Urothelium cell line (cell line): ENCODE measurements at regions not wholly inside any gene's neighbourhood (a gene's known extent, or its start where the extent isn't known, plus 50 kb on each side); places are given as distances from the start of the nearest gene placed in this dataset.

Experiments used
- DNase-seq: peaks from one replicate; pipeline ENCODE4 v3.0.0; 2011; ENCODE audit warnings: low spot score, mixed read lengths
- FAIRE-seq: peaks from 2 replicates; lab custom pipeline; 2011; peaks lifted over from hg19 to GRCh38; lab: Jason Lieb, UNC

DNA sequence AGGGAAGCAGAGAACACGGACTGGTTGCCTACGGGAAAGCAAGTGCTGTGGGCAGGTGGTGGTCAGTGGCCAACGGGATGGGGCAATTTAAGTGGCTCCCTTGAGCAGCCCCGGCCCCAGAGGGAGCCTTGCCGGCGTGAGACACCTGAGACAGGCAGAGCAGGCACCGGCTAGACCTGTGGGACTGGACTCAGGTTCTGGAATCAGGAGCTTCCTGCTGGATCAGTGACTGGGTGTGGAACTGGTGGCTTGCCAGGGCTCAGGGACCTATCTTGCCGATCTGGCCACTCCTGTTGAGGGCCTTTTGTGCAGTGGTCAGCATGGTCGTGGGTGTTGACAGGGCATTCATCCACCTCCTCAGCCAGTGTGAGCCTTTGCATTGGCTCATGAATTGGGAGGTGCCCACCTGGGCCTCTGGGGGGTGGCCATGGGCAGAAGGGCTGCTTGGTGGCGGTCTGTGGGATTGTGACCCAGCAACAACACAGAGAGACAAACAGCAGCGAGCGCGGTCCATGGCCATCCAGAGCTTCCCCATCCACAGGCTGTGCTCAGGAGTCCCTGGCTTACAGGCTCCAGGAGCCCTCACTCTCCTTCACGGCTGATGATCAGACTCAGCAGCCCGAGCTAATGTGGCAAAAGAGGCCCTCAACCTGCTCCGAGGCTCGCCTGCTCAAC lies 85.4 kb upstream of the ZNF516 start:
- DNase-seq (no peak), FAIRE-seq (no peak)

DNA sequence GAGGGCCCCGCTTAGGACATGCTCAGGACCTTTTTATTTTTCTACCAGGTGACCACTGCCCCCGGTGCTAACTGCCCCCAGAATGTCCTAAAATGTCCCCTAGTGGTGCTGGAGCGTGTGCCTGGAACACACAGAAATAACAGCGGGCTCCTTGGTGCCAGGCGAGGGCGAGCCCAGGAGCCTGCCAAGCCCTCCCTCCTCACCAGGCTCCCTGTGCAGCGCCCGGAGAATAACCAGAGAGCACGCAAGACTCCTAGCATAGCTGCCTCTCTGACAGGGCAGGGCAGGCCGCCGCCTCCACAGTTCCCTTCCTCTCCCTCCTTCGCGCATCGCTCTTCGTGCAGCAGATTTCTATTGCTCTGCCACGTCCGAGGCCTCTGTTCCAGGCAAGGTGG lies 84.3 kb upstream of the ZNF516 start:
- no peak for FAIRE-seq
- DNase-seq, result no peak

DNA sequence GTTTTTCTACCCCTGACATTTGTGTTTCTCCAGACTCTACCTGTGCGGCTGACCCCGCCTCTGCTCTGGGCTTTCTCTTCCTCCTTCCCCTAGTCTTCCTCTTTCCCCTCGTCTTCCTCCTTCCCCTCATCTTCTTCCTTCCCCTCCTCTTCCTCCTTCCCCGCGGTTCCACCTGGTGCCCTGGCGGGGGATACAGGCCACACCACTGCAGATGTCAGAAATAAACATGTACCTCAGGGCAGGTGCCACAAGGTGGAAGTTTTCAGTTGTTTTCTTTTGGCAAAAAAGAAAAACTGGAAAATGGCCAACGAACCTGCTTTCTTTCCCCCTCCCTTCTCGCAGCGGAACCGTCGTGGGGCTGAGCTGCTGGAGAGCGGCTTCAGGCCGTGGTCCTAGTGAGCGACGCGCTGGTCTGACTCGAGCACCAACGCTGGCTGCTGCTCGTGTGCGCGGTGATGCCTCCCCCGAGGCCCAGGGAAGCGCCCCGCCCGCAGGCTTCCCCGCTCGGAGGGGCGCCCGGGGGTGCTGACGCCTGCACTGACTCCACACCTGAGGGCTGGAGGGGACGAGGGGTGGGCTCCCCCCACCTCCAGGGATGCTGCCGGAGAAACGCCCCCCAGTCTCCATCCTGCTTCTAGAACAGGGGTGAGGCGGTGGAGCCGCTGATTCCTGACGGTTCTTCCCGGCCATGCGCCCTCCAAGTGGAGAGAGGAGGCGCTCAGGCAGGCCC lies 83.7 kb upstream of the ZNF516 start:
- FAIRE-seq (no peak), DNase-seq (no peak)

DNA sequence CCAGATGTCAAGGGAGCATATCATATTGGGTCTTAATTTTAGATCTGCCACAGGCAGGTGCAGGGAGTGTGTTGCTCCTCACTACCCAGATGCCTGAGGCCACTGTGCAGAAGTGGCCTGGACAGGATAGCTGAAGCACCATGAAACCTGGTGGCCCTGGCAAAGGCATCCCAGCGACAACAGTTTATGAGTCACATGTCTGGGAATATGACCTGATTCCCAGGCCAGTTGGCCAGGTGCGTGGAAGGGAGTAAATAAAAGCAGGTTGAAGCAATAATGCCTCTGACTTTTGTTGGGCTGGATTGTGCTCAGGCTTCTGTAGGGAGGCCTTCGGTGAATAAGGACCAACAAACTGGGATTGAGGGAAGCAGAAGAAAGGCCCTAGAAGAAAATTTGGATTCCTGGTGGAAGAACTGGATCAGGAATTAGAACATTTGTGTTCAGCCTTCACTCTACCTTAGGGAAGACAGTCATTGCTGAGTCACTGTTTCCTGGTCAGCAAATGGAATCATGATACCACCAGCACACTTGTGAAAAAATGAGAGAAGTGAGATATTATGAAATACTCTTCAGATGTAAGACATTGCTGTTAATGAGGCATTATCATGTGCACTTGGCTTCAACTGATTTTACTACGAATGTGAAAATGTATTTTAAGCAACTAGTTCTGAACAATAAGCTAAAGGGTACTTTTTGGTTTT lies 78.4 kb upstream of the ZNF516 start:
- FAIRE-seq, result no peak

DNA sequence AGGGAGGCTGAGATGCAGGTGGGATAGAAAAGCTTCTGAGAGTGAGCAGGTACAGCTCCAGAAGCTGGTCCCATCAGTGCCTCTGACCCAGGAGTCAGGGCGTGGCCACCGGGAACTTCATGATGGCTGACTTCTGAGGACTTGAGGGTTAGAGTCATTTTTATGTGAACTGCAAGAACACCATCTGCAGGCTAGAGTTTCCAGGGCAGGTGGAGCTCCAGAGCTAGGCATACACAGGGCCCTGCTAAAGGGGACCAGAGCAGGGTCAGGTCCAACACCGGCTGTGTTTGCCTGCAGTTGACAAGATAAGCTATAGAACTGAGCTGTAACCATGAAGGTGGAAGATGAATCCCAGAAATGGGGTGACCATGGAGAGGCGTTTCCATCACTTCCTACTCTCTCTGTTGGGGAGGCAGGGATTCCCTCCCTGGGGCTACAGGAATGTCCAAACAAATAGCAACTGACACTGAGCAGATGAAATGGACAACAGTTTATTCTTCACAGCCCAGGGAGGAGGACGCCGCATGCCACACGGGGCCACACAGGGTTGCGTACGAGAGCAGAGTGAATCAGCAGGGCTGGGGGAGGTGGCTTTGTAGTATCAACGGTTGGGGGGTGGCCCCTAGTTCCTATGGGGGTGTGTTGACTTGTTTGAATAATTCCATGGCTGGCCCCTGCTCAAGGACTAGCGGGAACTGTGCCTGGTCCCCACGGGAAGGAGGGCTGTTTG lies 77.6 kb upstream of the ZNF516 start:
- FAIRE-seq (no peak), DNase-seq (no peak)

More for the DNA sequence above, 78.4 kb upstream of the ZNF516 start:
- DNase-seq, result peak; percentile 26

DNA sequence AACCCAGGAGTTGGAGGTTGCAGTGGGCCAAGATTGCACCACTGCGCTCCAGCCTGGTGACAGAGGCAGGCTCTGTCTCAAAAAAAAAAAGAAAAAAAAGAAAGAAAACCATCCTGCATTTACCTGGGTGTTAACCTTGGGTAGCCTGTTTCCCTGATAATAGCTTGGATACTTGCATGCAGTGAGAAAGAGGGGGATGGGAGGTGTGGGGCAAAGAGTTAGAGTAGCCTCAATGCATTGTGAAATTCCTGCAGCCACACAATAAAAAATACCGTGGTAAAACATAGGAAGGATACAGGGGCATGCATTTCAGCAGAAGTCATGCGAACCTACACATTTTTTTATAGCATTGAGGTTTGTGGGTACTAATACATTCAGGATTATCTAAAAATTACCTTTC lies 76.6 kb upstream of the ZNF516 start:
- DNase-seq (no peak), FAIRE-seq (no peak)

DNA sequence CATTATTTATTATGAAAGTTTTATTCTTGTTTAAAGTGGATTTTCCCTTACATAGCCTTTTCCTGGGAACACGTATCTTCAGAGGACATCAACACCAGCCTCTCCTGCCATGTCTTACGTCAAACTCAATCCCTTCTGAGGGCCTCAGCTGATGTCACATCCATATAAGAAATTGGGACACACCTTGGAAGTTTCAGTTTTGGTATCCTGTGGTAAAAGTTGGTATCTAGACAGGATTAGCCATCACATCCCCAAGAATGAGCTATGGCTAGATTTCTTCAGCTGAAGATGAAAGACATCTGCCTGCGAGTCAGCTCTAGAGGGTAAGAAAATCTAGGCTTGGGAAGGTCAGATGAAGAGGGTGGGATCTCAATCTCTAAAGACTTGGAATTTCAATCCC lies 75.8 kb upstream of the ZNF516 start:
- FAIRE-seq (no peak), DNase-seq (no peak)

DNA sequence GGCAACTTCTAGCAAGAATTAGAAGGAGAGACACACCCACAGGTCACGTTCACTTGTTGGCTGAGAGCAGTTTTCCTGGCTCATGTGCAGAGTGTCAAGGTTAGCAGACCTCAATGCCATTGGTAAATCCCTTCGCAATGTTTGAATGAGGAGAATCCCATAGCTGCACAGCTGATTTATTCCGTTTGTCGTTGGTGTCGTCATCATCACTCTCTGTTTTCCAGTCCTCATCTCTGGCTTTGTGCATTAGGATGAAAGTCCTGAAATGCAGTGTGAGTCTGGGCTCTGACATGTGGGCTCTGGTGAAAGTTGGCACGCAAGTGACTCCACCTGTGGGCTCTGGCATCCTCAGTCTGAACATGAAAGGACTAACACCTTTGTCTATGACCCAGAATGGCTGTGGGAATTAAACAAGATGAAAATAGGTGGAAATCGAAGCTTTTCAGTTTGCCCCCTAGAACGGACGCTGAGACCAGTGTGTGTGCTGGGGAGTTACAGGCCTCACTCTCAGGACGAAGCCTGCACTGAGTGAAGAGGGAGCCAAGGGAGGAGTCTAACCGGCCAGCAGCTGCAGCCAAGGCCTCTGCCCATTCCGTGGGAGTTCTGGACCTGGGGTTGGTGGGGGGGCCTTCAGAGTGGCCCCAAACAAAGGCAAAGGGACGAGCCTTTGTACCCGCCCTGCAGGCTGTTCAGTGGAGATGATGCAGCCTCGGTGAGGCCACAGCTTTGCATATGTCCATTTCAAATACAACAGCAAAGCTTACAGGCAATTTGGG lies 74.8 kb upstream of the ZNF516 start:
- no peak for FAIRE-seq
- DNase-seq, result no peak

DNA sequence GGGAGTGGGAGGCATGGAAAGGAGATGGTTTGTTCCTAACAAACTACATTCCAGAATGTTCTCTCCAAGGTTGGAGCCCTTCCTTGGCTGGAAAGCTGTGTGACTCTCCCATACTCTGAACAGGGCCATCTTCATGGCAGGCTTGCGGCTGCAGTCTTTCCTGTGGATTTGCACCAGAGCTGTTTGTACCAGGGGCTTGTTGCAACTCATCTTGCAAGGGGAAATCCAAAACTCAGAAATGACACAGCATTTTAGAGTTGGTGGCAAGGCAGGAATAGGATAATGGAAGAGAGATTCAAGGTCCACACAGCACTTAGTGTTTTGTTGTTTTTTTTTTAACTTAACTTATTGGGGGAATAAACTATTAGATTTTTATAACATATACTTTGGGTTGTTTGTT lies 73.7 kb upstream of the ZNF516 start:
- no peak for FAIRE-seq
- no peak for DNase-seq

DNA sequence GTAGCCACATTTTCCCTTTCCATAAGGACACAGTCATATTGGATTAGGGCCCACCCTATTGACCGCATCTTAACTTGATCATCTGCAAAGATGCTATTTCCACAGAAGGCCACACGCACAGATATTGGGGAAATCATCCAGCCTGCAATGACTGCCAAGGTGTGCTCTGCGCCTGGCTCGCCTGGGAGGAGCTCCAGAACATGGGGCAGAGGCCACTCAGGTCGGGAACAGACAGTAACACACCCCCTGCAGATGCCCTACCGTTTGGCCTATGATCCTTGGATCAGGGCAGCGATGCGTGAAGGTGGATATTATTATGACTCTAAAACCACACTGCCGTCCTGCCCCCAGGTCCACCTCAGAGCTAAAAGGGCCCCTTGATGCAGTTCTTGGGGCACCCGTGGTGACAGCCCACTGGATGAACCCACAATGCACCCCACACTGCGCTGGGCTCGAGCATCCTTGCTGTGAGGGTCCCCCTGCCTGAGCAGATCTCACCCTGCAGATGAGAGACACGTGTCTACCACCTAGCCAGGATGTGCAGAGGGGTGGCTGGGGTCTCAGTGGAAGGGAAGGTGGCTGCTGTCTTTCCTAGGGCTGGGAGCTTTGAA lies 72.9 kb upstream of the ZNF516 start:
- no peak for DNase-seq
- no peak for FAIRE-seq

DNA sequence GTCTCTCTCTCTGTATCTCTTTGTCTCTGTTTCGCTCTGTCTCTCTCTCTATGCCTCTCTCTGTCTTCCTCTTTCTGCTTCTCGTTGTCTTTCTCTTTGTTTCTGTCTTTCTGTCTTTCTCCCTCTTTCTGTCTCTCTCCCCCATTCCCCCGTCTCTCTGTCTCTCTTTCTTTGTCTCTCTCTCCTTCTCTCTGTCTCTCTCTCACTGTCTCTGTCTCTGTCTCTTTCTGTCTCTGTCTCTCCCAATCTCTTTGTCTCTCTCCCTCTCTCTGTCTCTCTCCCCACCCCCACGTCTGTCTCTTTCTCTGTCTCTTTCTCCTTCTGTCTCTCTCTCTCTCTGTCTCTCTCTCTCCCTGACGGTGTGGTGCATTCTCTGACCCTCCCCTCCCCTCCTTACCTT lies 71.9 kb upstream of the ZNF516 start:
- FAIRE-seq (no peak), DNase-seq (no peak)

DNA sequence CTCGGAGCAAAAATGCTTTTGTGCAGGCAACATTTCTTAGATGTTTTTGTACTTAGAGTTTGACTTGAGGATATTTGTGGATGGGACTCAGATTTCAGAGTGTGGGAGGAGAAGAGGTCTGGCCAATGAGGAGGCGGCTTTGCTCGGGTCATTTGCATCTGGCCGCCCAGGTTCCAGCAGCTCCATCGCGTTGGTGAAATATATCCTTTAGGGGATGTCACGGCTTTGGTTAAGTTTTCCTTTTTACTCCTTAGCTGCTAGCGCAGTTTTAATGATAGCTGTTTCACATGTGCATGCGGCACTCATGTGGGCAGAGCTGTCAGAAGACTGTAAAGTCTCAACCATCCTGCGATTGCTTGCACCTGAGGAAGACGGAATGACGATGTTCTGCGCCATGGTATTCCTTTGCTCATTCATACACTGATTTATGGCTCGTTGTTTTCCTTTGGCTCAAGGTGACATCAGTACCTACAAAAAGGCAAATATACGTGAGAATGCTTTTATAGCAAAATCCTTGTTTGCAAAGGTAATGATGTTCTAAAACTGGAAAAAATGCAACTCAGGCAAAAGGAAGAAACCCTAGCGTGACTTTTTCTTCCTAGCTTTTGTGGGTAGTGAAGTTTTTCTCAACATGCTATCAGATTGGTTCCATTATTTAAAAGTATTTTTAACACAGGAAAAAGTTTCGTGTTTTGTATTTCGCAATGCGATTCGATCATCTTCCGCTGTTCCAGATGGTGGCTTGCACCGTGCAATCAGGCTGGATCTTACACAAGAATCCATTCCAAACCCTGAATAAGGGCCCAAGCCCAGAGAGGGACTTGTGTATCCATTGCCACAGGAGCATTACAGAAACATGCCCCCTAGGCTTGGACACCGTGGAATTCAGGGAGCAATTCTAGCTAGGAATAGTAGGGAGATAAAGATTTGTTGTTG lies 70.5 kb upstream of the ZNF516 start:
- FAIRE-seq (peak; percentile 82), DNase-seq (peak; percentile 86)

DNA sequence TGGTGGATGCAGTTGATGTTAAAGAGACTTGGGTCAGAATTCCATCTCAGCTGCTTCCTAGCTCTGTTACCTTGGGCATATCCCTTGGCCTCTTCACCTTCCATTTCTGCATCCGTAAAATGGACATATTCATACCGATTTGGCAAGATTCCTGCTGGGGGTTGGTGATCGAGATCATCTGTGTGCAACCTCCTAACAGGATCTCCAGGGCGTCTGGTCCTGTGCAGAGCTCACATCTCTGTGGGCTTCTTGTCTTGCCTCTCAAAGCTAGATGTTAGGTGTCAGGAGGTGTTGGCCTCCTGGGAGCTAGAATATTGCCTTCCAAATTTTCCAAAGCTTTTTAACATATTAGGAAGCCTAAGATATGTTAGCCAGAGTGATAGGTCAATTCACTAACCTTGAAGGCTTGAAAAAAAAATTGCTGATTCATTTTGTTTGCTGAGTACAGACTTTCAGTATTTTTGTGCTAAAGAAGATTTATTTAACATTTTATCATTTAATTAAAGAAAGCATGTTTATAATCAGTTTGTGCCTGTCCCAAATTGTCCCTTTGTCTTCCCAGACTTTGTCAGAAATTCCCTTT lies 69.7 kb upstream of the ZNF516 start:
- FAIRE-seq (no peak), DNase-seq (peak; percentile 23)

DNA sequence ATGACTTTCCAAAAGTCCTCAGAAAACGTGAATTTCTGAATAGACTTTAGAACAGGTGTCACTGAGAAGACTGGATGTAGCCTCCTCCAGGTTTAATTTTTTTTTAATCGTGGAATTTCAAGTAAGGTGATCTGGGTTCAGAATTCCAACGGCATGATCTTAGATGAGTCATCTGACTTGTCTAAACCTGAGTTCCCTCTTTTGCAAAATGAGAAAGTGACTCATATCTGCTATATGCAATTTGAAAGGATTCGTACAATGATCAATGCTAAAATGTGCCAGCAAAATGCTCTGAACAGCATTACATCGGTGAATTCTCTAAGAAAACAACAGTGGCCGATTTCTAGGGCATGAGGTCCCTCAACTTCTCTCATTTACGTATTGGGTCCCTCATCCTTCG lies 69.1 kb upstream of the ZNF516 start:
- peak; percentile 48 for FAIRE-seq
- DNase-seq, result peak; percentile 57

DNA sequence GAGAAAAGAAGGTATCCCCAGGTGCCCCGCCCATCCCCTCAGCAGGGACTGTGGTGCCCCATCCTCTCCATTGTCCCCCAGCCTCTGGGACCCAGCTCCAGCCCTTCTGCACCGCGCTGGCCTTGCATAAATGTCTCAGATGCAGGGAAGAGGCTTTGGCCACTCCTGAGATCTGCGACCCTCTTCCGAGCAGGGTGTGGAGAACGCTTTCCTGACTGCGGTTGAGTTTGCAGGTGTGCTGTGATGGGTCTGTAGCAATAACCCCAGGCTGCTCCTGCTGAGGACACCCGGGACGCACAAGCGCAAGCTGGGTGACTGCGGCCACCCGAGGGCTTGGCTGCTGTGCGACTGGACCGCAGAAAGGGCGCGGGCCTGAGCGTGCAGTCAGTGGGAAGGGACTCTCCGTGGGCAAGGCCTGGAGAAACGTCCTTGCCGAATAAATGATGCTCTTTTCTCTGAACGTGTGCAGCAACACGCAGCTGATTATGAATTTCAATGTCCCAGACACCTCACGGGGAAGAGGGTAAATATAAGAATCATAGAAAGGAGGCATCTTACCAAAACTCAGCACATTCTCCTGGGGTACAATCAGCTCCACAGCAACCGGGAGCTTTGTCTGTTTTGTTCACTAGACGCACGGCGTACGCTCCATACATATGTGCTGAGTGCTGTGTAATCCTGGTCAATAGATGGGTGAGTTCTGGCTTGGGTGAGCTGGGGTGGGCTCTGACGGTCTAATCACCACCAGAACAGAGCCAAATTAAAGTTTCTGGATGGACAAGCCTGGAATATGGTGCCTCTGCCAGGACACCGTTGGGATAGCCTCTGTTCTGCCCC lies 67.5 kb upstream of the ZNF516 start:
- FAIRE-seq (peak; percentile 5), DNase-seq (no peak)

DNA sequence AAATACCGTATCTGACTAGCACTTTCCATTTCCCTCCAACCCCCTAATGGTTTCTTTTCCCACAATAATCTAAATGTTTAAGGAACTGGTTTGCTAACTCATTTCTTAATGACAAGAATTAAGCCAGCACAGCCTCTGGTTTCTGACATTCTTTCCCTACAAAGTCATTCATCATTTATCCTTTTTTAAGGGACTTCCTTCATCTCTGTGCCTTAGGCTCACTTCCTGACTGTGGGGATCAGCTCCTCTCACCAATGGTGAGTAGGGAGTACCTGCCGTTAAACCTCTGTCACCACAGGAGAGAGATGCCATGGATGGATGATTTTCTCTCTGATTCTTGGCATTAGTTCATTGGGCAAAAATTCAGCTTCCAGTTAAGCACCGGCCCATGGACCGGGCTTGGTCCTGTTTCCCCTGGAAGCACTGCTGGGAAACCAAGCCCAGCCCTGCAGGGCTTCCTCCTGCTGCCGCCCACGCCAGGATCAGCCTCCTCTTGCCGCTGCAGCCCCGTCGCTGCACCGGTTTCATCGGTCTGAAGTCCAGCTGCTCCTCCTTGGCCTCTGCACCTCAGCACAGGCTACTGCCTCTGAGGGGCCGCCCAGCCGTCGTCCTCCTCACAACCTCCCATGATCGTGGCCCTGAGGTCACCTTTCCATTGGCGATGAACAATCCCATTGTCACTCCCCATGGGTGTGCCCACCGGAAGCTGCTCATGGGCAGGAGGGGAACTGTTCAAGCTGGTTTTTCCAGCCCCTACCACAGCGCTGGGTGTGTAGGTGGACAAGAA lies 64.0 kb upstream of the ZNF516 start:
- FAIRE-seq (no peak), DNase-seq (peak; percentile 35)

DNA sequence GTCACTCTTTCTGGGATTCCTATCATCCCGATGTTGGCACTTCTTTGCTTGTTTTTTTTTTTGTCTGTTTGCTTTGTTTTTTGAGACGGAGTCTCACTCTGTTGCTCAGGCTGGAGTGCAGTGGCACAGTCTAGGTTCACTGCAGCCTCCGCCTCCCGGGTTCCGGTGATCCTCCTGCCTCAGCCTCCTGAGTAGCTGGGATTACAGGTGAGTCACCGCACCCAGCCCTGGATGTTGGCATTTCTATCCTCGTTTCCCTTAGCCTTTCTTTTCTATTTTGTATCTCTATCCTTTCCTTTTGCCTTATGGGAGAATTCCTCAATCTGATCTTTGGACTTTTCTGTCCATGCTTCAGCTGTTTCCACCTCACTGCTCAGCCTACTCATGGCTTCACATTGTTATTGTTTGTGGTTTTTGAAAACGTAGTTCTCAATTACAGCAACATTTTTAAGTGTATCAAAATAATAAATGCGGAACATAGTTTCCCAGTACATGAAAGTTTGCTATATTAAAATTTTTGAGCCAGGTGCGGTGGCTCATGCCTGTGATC lies 62.1 kb upstream of the ZNF516 start:
- no peak for FAIRE-seq
- DNase-seq, result no peak
